ENCODE measurements at regions not wholly inside any gene's neighbourhood (a gene's known extent, or its start where the extent isn't known, plus 50 kb on each side); places are given as distances from the start of the nearest gene placed in this dataset.
"Not testable (repeated sequence)": the region's sequence is repeated elsewhere in the genome, so short reads cannot be mapped to it uniquely, and the experiment has no call there.

- TF ChIP-seq CTCF (tag by site-specific recombination; IDR thresholded peaks at IDR 0.05); ZSCAN23 (tag by site-specific recombination; IDR thresholded peaks at IDR 0.05); REST (tag by site-specific recombination; IDR thresholded peaks at IDR 0.05); ZNF629 (tag by site-specific recombination; IDR thresholded peaks at IDR 0.05); ZFP3 (tag by site-specific recombination; IDR thresholded peaks at IDR 0.05; ENCODE audit: low read depth); TCF7L2 (IDR thresholded peaks at IDR 0.05; ENCODE audit: borderline replicate concordance, low read depth, low read length); ZSCAN16 (tag by site-specific recombination; IDR thresholded peaks at IDR 0.05): not testable (repeated sequence)
Observed at GRCh38 chr7:128614812-128615211, 57.3 kb upstream of the GARIN1A start.

All from HEK293 (cell line).